NOMO-1 treated with dmso at 0.1 percent for 144 hours (cell line): ENCODE measurements at regions not wholly inside any gene's neighbourhood (a gene's known extent, or its start where the extent isn't known, plus 50 kb on each side); places are given as distances from the start of the nearest gene placed in this dataset.
"Not testable (repeated sequence)": the region's sequence is repeated elsewhere in the genome, so short reads cannot be mapped to it uniquely, and the experiment has no call there.

Source experiments
- DNase-seq: peaks from one replicate; lab custom pipeline; 2025; ENCODE audit not compliant: unreplicated experiment; lab: John Stamatoyannopoulos, UW

DNA sequence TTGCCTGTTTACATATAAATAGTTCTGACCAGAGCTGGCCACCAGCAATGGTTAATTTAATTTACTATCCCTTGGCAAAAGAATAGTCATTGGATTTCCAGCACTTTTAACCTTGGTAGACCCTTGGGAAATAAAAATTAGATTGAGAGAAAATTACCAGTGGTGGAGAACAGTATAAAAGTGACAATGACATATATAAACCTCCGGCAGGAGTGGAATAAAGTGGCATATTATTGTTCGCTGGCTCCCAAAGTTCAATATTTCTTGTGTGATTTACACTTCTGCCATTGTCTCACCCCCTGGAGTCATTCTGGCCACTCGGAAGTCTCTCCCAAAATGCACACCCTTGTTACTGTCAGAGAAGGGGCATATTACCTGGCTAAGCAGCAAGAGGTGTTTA, 347.7 kb downstream of the NPIPA8 start:
- no peak for DNase-seq

DNA sequence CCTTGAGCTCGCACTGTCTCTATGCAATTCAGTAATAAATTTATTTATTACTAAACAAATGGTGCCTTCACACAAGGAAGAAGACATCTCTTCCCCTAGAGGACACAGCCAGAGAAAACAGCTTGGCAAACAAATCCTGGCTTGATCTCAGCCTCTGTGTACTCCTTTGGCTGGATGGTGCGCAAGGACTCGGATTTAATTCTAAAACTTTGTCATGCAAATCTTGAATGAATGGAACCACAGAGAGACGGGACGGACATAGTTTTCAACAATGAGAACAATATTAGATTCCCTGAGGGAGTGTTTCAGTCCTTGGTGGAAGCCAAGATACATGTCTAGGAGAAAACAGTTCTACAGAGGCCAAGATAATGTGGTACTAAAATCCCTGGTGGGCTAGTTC, 349.5 kb downstream of the NPIPA8 start:
- DNase-seq = no peak

DNA sequence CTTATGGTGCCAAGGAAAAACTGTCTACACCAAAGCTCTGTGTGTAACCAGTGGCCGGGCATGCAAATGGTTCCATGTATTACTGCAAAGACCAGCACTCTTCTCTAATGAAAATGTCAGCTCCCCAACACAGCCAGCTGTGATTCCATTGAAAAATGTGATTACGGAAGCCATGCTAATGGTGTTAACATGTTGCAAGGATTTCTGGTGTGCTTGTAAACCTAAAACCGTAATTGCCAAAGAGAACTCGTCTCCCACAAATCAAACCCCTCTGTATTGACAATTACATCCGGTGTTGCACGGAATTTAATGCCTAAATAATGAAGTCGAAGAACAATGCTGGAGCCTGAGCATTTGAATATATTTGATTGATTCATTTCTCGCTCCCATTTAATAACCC, 351.7 kb downstream of the NPIPA8 start:
- DNase-seq = no peak

DNA sequence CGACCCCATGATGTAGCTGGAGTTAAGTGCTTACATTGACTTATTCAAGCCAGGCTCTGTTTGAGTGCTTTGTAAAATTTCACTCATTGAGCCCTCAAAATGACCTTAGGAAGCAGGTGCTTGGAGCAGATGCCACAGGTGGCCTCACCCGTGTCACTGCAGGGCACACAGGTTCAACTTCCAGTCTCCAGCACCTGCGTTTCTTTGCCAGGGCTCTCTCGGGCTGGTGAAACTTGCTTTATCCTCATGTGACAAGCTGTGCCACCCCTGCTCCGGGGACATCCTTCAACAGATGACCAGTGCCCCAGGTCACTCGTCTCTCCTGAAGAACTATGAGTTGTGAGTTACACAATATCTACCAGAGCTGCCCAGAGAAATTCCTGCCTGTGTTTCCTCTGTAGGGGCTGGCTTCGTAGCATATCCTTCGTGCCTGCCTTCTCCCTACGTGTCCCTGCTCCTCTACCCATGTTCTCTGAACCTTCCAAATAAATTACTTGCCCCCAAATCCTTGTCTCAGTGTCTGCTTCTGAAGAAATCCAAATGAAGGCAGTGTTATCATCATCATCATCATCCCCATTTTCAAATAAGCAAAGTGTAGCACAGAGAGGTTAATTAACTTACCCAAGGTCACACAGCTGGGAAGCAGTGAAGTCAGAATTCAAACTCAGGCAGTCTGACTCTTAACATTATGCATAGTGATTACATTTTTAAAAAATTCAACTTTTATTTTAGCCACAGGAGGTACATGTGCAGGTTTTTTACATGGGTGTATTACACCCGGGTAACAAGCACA, 352.5 kb downstream of the NPIPA8 start:
- DNase-seq = no peak

DNA sequence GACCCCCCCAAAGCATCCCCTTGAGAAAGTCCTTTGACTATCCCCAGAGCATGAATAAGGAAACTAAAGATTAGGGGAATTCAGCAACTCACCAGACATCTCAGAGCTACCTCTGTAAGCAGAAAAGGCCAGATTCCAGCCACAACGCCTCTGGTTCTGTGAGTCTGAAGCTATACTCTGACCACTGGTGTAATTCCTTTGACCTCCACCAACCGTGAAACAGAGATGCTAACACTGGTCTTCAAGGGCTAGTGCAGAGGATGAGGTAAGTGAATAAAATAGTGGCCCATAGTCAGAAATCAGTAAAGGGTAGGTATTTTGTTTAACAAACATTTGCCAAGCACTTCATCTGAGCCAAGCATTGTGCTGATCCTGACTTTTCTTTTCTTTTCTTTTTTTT, 353.4 kb downstream of the NPIPA8 start:
- DNase-seq = no peak

DNA sequence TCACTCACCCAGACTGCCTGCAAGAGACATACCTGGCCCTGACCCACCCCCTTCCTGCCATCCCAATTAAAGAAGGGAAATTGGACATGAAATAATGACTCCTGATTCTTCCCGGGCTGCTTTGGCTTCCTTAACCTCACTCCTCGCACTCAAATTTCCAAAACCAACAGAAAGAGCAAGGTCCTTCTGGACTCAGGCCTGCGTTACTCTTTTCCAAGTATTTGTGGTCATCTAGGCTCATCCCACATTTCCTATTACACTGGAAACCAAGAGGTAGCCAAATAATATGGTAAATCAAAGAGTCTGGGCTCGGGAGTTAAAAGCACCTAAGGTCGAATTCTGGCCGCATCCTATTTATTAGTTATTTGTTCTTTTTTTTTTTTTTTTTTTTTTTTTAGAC, 359.3 kb downstream of the NPIPA8 start:
- no peak for DNase-seq

DNA sequence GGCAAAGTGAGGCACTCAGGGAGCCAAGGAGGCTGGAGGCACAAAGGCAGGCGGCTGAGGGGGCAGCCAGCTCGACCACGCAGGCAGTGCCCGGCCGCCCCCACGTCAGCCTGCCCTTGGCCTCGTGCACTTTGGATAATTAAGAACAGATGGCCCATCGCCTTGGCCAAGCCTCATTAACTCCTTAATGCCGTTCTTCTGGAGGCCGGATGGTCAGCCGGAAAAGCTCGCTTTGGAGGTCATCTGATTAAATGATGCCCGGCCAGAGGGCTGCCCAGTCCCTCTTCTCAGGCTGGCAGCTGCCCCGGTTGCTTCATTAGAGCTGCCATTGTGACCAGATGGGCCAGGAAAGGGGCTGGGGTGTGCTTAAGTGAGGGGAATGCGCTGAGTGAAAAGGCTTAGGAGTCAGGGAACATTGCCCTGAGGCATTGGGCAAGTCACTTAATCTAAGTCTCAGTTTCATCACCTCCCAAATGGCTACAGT, 364.0 kb downstream of the NPIPA8 start:
- DNase-seq = no peak

DNA sequence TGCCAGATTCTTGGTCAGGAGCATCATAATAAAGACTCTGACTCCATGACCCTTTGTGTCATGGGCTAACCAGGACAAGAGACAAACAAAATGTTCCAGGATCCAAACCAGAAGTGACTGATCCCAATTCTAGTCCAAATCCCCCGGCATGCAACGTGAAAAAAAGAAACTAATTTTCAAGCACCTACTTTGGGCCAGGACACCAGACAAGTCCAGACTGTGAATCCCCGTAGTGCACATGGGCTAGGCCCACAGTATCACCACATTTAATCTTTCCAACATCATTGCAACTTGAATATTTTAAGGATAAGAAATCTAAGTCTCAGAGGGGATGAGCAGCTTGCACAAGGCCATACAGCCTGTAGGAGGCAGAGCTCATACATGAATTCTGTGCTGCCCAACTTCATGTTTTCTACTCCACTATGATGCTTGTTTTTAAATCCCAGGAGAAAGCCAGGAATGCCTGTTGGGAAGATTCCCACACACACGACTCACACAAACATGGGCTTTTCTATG, 365.7 kb downstream of the NPIPA8 start:
- no peak for DNase-seq

DNA sequence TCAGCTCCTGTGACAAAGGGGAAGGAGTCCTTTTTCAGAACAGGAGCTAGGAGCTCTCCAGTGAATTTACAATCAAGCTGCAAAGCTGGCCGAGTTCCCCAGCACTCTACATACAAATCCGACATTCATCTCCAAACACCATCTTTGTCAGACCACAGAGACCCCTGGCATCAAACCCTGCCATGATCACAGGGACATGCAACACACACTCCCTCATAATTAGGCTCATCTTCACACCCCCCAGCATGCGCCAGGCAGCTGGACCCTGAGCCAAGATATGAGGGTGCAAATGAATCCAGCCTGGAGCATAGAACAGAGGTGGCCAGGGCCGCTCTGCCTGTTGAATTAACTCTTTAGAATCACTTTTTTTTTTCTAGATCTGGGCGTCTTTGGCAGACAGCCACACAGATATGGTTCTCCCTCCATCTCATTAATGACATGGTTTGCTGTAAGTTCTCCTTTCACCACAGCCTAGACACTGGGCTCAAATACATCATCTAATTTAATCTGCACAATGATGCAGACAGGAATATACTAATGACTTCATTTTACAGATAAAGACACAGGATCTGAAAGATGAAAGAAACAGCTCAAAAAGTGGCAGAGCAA, 366.3 kb downstream of the NPIPA8 start:
- no peak for DNase-seq

DNA sequence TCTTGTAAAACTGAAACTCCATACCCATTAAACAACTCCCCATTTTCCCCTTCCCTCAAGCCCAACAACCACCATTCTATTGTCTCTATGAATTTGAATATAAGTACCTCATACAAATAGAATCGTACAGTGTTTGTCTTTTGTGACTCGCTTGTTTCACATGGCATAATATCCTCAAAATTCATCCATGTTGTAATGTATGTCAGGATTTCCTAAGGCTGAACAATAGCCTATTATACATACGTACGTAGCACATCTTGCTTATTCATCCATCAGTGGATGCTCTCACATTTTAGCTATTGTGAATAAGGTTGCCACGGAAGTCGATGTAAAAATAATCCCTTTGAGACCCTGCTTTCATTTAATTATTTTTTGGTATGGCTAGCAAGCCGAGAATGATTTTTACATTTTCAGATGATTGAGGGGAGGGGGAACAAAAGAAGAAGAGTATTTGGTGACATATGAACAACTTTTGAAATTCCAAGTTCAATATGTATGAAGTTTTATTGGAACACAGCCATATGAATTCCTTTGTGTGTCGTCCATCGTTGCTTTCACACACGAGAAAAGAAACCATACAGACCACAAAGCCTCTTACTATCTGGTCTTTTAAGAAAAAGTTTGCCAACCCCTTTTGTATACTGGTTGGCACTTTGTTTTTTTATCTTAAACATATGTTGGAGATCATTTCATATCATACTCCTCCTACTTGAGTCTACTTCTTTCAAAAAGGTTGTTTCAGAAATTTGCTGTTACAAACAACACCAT, 371.2 kb downstream of the NPIPA8 start:
- DNase-seq = no peak

DNA sequence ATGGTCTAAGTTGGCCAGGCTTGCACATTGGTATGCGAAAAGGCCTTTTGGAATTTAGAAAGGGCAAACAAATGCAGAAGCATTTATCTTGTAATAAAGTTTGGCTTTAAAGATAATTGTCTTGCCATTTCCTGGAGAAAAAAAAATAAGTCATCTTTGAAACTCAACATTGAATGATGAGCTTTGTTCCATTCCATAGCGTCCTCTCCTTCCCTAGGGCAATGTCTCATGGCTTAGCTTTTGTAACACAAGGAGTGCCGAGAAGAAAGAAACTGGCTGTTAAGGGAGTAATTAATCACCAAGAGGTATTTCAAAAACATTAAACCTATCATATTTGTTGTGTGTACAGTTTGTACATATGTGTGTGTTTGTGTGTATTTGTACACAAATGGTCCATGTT, 372.3 kb downstream of the NPIPA8 start:
- DNase-seq = no peak

DNA sequence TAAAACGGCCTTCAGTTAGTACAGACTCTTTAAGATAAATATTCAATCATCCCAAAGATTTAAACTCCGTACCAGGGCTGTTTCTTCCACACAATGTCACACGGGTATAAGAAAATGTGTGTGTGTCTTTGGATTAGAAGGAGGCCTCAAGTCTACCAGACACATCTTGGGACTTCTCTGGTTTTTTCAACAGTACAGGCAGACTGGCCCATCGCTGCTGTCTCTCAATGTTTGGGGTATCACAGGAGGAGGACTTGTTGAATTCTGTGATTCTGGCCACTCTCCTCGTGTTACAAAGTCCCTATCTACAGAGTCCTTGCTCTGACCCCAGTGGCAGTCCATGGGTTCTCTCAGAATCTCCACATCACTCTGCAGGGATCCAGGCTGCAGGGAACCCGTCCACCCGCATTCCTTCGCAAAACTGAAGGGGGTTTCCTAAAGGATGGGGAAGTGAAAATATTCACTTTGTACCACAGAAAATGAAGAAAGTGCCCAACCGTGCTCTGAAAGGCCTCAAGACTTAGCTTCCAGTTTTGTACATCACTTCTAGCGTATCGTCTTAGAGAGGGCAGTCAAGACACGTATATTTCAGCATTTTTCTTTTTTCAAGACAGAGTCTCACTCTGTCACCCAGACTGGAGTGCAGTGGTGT, 373.2 kb downstream of the NPIPA8 start:
- DNase-seq = no peak

DNA sequence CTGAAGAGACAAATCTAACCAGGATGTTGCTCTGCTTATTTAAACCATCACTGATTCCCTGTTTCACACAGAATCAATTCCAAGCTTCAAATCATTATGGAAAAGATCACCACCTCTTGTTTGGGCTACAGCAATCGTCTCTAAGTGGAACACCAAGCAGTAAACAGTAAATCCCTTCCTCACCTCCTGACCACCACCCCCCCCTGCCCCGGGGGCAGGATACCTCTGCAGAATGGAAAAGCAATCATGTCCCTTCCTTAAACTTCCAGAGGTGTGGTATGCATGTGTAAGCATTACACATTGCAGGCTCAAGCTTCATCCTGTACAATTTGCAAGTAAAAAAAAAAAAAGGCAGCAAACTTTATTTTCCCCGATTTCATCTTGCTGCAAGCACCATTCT, 373.8 kb downstream of the NPIPA8 start:
- DNase-seq = no peak

DNA sequence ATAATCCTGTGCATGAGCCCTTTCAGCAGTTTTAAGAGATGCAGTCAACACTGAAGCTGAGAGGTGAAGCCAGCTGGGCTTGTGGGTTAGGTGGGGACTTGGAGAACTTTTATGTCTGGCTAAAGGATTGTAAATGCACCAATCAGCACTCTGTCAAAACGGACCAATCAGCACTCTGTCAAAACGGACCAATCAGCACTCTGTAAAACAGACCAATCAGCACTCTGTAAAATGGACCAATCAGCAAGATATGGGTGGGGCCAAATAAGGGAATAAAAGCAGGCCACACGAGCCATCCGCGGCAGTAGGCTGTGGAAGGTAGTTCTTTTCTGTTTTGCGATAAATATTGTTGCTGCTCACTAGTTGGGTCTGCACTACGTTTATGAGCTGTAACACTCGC, 374.7 kb downstream of the NPIPA8 start:
- not testable (repeated sequence) for DNase-seq

DNA sequence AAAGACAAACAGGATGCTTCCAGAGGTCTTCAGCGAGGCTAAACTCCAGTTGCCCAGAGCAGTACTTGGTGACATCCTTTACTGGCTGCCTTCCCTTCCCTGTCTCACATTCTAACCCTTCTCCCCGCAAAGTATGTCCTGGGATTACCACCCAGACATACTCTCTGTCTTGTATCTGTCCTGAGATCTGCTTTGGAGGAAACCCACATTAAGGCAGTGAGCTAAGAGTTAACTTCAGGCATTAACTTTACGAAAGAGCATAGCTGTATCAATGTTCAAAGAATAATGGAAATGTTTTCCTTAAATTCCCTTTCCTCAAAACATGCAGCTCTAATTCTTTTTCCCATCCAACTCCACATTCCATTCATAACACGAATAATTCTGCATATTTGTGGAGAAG, 385.2 kb downstream of the NPIPA8 start:
- DNase-seq = no peak

DNA sequence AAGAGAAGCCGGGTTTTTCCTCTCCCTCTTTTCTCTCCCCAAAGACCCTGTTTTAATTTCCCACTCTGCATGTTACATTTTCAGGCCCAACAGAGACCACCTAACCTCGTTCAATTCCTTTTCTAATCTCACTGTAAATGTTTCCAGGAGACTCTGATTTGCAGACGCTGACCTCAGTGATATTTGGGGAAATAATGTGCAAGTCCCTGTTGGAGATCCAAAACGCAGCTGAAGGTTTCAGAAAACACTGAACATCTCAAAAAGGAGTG, 386.6 kb downstream of the NPIPA8 start:
- DNase-seq = no peak

DNA sequence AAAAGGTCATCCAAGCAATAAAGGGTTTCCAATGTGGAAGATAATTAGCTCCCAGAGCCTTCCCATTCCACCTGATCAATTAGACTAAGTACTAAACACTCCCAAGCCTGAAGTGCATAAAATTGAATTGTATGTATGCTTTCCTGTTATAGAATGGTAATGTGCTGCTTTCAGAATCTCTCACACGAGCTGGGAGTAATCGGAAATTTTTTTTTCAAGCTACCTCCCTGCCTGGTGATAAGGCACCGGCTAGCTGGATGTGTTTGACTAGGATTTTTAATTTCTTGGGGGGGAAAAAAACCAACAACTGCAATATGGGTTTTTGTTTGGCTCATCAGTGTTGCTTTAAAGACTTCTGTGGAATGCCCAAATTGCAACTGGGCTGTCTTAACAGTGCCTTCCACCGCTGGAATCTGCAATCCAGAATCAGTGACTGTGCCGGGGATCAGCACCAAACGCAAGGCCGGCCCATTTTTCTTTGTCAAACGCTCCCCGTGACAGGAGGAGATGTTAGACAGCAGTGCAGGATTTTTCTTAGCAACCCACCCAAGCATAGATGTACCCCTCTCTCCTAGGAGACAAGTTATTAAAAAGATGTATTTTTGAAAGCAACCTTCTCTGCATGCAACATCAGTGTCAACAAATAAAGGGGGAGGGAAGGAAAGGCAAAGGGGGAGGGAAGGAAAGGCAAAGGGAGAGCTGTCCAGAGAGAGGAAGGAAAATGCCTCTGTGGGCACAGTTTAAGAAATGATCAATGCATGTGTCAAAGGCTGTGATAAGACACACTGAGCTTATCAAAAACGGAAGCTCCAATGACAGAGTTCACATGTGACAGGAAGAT, 387.2 kb downstream of the NPIPA8 start:
- DNase-seq = no peak

DNA sequence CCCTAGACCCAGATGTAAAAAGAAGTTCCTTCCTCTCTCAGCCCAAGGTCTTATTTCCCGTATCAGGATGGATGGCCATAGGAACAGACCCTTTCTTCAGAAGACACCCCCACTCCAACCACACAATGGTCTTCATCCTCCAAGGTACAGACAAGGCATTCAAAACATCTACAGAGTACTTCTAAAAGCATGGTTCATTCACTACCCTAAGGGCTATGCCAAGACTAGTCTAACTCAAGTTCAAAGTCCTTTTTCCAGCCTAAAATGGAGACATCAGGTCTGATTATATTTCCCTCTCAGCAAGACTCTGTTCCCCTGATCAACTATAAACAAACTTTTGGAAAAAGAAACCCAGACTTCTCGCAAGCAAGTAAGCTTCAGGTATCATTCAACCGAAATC, 388.9 kb downstream of the NPIPA8 start:
- no peak for DNase-seq

DNA sequence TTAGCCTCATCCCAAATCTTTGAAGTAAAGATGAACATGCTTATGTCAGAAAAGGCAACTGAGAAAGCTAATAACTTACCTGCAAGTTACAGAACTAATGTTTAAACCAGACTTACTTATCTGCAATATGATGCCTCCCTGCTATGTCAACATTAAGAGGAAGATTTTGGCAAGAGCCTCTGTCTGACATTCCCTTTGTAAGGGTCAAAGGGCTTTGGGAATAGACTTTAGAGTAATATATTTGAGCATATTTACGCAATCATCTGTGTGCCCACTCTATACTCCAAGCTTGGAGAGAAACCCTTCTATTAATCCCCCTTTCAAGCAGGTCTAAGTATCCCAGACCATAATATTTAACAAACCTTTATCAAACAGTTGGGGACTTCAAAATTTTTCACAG, 389.4 kb downstream of the NPIPA8 start:
- DNase-seq = no peak

DNA sequence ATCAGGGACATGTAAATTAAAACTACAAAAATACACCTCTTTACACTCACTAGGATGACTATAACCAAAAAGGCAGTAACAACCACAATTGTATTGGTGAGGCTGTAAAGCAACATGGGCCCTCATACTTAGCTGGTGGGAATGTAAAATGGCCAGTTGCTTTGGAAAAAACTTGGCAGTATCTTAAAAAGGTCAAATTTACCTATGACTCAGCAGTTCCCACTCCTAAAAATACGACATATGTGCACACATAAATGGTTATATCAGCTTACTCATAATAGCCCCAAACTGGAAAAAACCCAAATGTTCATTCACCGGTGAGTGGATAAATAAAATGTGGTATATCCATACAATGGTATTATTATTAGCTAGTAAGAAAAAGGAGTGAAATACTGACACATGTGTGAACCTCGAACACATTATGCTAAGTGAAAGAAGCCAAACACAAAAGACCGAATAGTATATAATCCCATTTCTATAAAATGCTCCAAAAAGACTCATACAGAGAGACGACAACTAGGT, 391.4 kb downstream of the NPIPA8 start:
- DNase-seq = no peak
